ACC112 (cell line): ENCODE measurements at regions not wholly inside any gene's neighbourhood (a gene's known extent, or its start where the extent isn't known, plus 50 kb on each side); places are given as distances from the start of the nearest gene placed in this dataset.

Experiments
- H2AFZ ChIP-seq: fragments of 200-600 bp; sonication (generic); one replicate; pipeline ENCODE4 v1.6.0; 2017; ENCODE audit warnings: antibody characterized with exemption, low read length; ENCODE audit not compliant: unreplicated experiment
- H3K27ac ChIP-seq: fragments of 200-600 bp; sonication (generic); 2 replicates; pipeline ENCODE4 v1.5.1; 2014; ENCODE audit warnings: low read depth, mild to moderate bottlenecking, antibody characterized with exemption, low read length, moderate library complexity
- H3K27me3 ChIP-seq: fragments of 200-600 bp; sonication (generic); 2 replicates; pipeline ENCODE4 v1.6.1; 2014; ENCODE audit warnings: mild to moderate bottlenecking, antibody characterized with exemption, low read length, moderate library complexity, mixed read lengths; ENCODE audit not compliant: insufficient read depth
- H3K36me3 ChIP-seq: fragments of 200-600 bp; sonication (generic); 2 replicates; pipeline ENCODE4 v1.6.1; 2016; ENCODE audit warnings: mild to moderate bottlenecking, antibody characterized with exemption, low read length, moderate library complexity, mixed read lengths; ENCODE audit not compliant: insufficient read depth
- H3K4me1 ChIP-seq: fragments of 200-600 bp; sonication (generic); one replicate; pipeline ENCODE4 v1.6.1; 2016; ENCODE audit warnings: low read length, mixed read lengths; ENCODE audit not compliant: insufficient read depth, unreplicated experiment, control insufficient read depth
- H3K4me3 ChIP-seq: fragments of 200-600 bp; sonication (generic); 2 replicates; pipeline ENCODE4 v1.5.1; 2014; ENCODE audit warnings: mild to moderate bottlenecking, low read depth, low read length
- H3K79me2 ChIP-seq: fragments of 200-600 bp; sonication (generic); one replicate; pipeline ENCODE4 v1.6.0; 2016; ENCODE audit warnings: low read length; ENCODE audit not compliant: control insufficient read depth, unreplicated experiment, insufficient read depth

GRCh38 chr13:99653526-99653925, 152.3 kb downstream of the TM9SF2 start:
- Histone ChIP-seq H3K4me3 (no peak overlapping the region), H3K4me1 (peaks cover 18% of the 10 kb centered on the region), H3K79me2 (no peaks in the 10 kb centered on the region), H3K27ac (no peak overlapping the region), H3K36me3 (no peaks in the 10 kb centered on the region), H3K27me3 (no peaks in the 10 kb centered on the region), H2AFZ (no peak overlapping the region)

- no peaks in the 10 kb centered on the region for H3K27me3 ChIP-seq
- H3K4me1 ChIP-seq: peaks cover 18% of the 10 kb centered on the region
- H3K27ac ChIP-seq: no peak overlapping the region
- no peak overlapping the region for H3K4me3 ChIP-seq
- no peaks in the 10 kb centered on the region for H3K36me3 ChIP-seq
- no peak overlapping the region for H2AFZ ChIP-seq
- H3K79me2 ChIP-seq: no peaks in the 10 kb centered on the region
These were observed 151.6 kb downstream of the TM9SF2 start for GRCh38 chr13:99652901-99653300.

- H3K27ac ChIP-seq: no peak overlapping the region
- no peaks in the 10 kb centered on the region for H3K36me3 ChIP-seq
- H2AFZ ChIP-seq: no peak overlapping the region
These were observed 150.9 kb downstream of the TM9SF2 start for GRCh38 chr13:99652141-99652540.

GRCh38 chr13:99651016-99651415, 149.7 kb downstream of the TM9SF2 start:
- H3K27ac ChIP-seq: no peak overlapping the region

More at GRCh38 chr13:99652141-99652540, 150.9 kb downstream of the TM9SF2 start:
- peaks cover 11% of the 10 kb centered on the region for H3K4me1 ChIP-seq
- H3K79me2 ChIP-seq: no peaks in the 10 kb centered on the region
- no peaks in the 10 kb centered on the region for H3K27me3 ChIP-seq
- no peak overlapping the region for H3K4me3 ChIP-seq

GRCh38 chr13:99650410-99650809, 149.1 kb downstream of the TM9SF2 start:
- no peak overlapping the region for H3K27ac ChIP-seq
- no peaks in the 10 kb centered on the region for H3K79me2 ChIP-seq
- H2AFZ ChIP-seq: no peak overlapping the region
- no peaks in the 10 kb centered on the region for H3K36me3 ChIP-seq
- H3K4me1 ChIP-seq: peaks cover 2% of the 10 kb centered on the region
- no peak overlapping the region for H3K4me3 ChIP-seq
- no peaks in the 10 kb centered on the region for H3K27me3 ChIP-seq

More at GRCh38 chr13:99651016-99651415, 149.7 kb downstream of the TM9SF2 start:
- Histone ChIP-seq H3K4me3 (no peak overlapping the region), H3K27me3 (no peaks in the 10 kb centered on the region), H3K4me1 (peaks cover 8% of the 10 kb centered on the region), H3K79me2 (no peaks in the 10 kb centered on the region), H3K36me3 (no peaks in the 10 kb centered on the region), H2AFZ (no peak overlapping the region)

GRCh38 chr13:99648927-99649326, 147.7 kb downstream of the TM9SF2 start:
- Histone ChIP-seq H2AFZ (no peak overlapping the region), H3K36me3 (no peaks in the 10 kb centered on the region), H3K27me3 (no peaks in the 10 kb centered on the region), H3K4me1 (no peaks in the 10 kb centered on the region), H3K4me3 (no peak overlapping the region), H3K79me2 (no peaks in the 10 kb centered on the region), H3K27ac (no peak overlapping the region)

GRCh38 chr13:99648066-99648665, 146.9 kb downstream of the TM9SF2 start:
- Histone ChIP-seq H3K79me2 (no peaks in the 10 kb centered on the region), H2AFZ (no peak overlapping the region), H3K36me3 (no peaks in the 10 kb centered on the region), H3K4me3 (no peak overlapping the region), H3K27ac (no peak overlapping the region), H3K27me3 (no peaks in the 10 kb centered on the region), H3K4me1 (no peaks in the 10 kb centered on the region)

GRCh38 chr13:99647596-99647985, 146.3 kb downstream of the TM9SF2 start:
- no peaks in the 10 kb centered on the region for H3K4me1 ChIP-seq
- no peak overlapping the region for H3K4me3 ChIP-seq
- no peaks in the 10 kb centered on the region for H3K27me3 ChIP-seq
- H3K36me3 ChIP-seq: no peaks in the 10 kb centered on the region
- no peak overlapping the region for H2AFZ ChIP-seq
- H3K27ac ChIP-seq: no peak overlapping the region
- no peaks in the 10 kb centered on the region for H3K79me2 ChIP-seq

- Histone ChIP-seq H3K4me3 (no peak overlapping the region), H3K79me2 (no peaks in the 10 kb centered on the region), H3K4me1 (no peaks in the 10 kb centered on the region), H3K27me3 (no peaks in the 10 kb centered on the region), H3K27ac (no peak overlapping the region), H3K36me3 (no peaks in the 10 kb centered on the region), H2AFZ (no peak overlapping the region)
These were observed 145.8 kb downstream of the TM9SF2 start for GRCh38 chr13:99646866-99647595.

GRCh38 chr13:99642841-99643240, 141.6 kb downstream of the TM9SF2 start:
- H3K36me3 ChIP-seq: no peaks in the 10 kb centered on the region
- no peaks in the 10 kb centered on the region for H3K4me1 ChIP-seq
- H3K27ac ChIP-seq: no peak overlapping the region
- H3K27me3 ChIP-seq: no peaks in the 10 kb centered on the region
- no peak overlapping the region for H2AFZ ChIP-seq
- no peak overlapping the region for H3K4me3 ChIP-seq
- no peaks in the 10 kb centered on the region for H3K79me2 ChIP-seq

GRCh38 chr13:99642006-99642405, 140.7 kb downstream of the TM9SF2 start:
- H3K27ac ChIP-seq: no peak overlapping the region
- no peak overlapping the region for H2AFZ ChIP-seq
- no peaks in the 10 kb centered on the region for H3K4me1 ChIP-seq
- H3K4me3 ChIP-seq: no peak overlapping the region
- H3K79me2 ChIP-seq: no peaks in the 10 kb centered on the region
- no peaks in the 10 kb centered on the region for H3K27me3 ChIP-seq
- no peaks in the 10 kb centered on the region for H3K36me3 ChIP-seq
